HG02571 (cell line): ENCODE measurements at regions not wholly inside any gene's neighbourhood (a gene's known extent, or its start where the extent isn't known, plus 50 kb on each side); places are given as distances from the start of the nearest gene placed in this dataset.

Experiments
- ATAC-seq: cut with Tn5 transposase; IDR thresholded peaks from one replicate; pipeline ENCODE4 v1.9.1; 2021; ENCODE audit warnings: mild to moderate bottlenecking, moderate library complexity; ENCODE audit not compliant: unreplicated experiment

GRCh38 chr4:179486570-179487335 lies 2044.5 kb upstream of the AGA start:
- ATAC-seq, result no peak

GRCh38 chr4:179492260-179493080 lies 2050.2 kb upstream of the AGA start:
- ATAC-seq, result no peak

- ATAC-seq, result no peak
Measured at GRCh38 chr4:179503976-179504375, 2061.7 kb upstream of the AGA start.

- ATAC-seq, result no peak
Measured at GRCh38 chr4:179509489-179509888, 2067.3 kb upstream of the AGA start.

- ATAC-seq, result no peak
Measured at GRCh38 chr4:179521952-179522351, 2079.7 kb upstream of the AGA start.

- no peak for ATAC-seq
Measured at GRCh38 chr4:179530958-179531357, 2088.7 kb upstream of the AGA start.

GRCh38 chr4:179536694-179537093 lies 2094.5 kb upstream of the AGA start:
- no peak for ATAC-seq

GRCh38 chr4:179539641-179540040 lies 2097.4 kb upstream of the AGA start:
- ATAC-seq, result no peak

GRCh38 chr4:179543771-179544170 lies 2101.5 kb upstream of the AGA start:
- no peak for ATAC-seq

- ATAC-seq, result no peak
Measured at GRCh38 chr4:179544496-179544895, 2102.3 kb upstream of the AGA start.

- ATAC-seq, result no peak
Measured at GRCh38 chr4:179552131-179552530, 2109.9 kb upstream of the AGA start.

GRCh38 chr4:179563741-179564140 lies 2121.5 kb upstream of the AGA start:
- ATAC-seq, result no peak

GRCh38 chr4:179569549-179569948 lies 2127.3 kb upstream of the AGA start:
- no peak for ATAC-seq

- ATAC-seq, result no peak
Measured at GRCh38 chr4:179582164-179582905, 2140.1 kb upstream of the AGA start.

GRCh38 chr4:179583221-179583620 lies 2141.0 kb upstream of the AGA start:
- no peak for ATAC-seq

GRCh38 chr4:179584101-179584500 lies 2141.9 kb upstream of the AGA start:
- ATAC-seq, result no peak

GRCh38 chr4:179585761-179586160 lies 2143.5 kb upstream of the AGA start:
- no peak for ATAC-seq

GRCh38 chr4:179586460-179586859 lies 2144.2 kb upstream of the AGA start:
- ATAC-seq, result no peak

GRCh38 chr4:179595671-179596410 lies 2153.6 kb upstream of the AGA start:
- ATAC-seq, result no peak

GRCh38 chr4:179596621-179597020 lies 2154.4 kb upstream of the AGA start:
- ATAC-seq, result no peak

- no peak for ATAC-seq
Measured at GRCh38 chr4:179597301-179597700, 2155.1 kb upstream of the AGA start.
